ENCODE measurements at regions not wholly inside any gene's neighbourhood (a gene's known extent, or its start where the extent isn't known, plus 50 kb on each side); places are given as distances from the start of the nearest gene placed in this dataset.

Small RNAs in the stretch of these regions (small RNA-seq; reads per million reads assigned to genes)
- 0 reads per million in 3 donors for gene AC073530.2
